ENCODE measurements at regions not wholly inside any gene's neighbourhood (a gene's known extent, or its start where the extent isn't known, plus 50 kb on each side); places are given as distances from the start of the nearest gene placed in this dataset.

GRCh38 chr4:74858921-74859562 is 64.7 kb upstream of the BTC start:
- intact Hi-C loops (cut with micrococcal nuclease) (no loop called here), in situ Hi-C loops (cut with MboI; ENCODE audit: low sequenced_read_pairs) (no loop called here), dilution Hi-C loops (cut with HindIII; ENCODE audit: low sequenced_read_pairs, unreplicated experiment) (no loop called here)
- no peak overlapping the region for H2BK5ac ChIP-seq (ENCODE audit: low read depth, low read length, poor library complexity, severe bottlenecking)
- no peak overlapping the region for H4K5ac ChIP-seq (ENCODE audit: low read depth, low read length)
- POLR2A ChIA-PET (ENCODE audit: unreplicated experiment) = no interaction called here
- no peak overlapping the region for H3K27ac ChIP-seq (ENCODE audit: insufficient read depth, low read length)
- no peak overlapping the region for H3K14ac ChIP-seq (replicated peaks; ENCODE audit: low read depth, low read length)
- H2BK120ac ChIP-seq (ENCODE audit: low read depth, low read length) = no peak overlapping the region
- H2AK9ac ChIP-seq (replicated peaks; ENCODE audit: low read depth, low read length, poor library complexity) = no peak overlapping the region
- no peak for DNase-seq
- H3K36me3 ChIP-seq (ENCODE audit: control insufficient read depth, insufficient read depth, low read length) = no peaks in the 10 kb centered on the region
- H3K56ac ChIP-seq (ENCODE audit: extremely low read depth, insufficient read depth, low read length) = no peak overlapping the region
- H3K9me3 ChIP-seq (ENCODE audit: control insufficient read depth, insufficient read depth, low read length) = no peaks in the 10 kb centered on the region
- CTCF ChIA-PET = no interaction called here
- no peak overlapping the region for H2BK20ac ChIP-seq (ENCODE audit: low read depth, low read length)
- BruUV-seq (replicated peaks) = no TSS peak
- no peak overlapping the region for H4K8ac ChIP-seq (ENCODE audit: low read depth in 2 of 2, low read length in 2 of 2)
- no peak overlapping the region for H3K18ac ChIP-seq (ENCODE audit: low read depth, low read length)
- no peak overlapping the region for H3K4me2 ChIP-seq (ENCODE audit: low read depth, low read length)
- TF ChIP-seq RFX5 (IDR thresholded peaks at IDR 0.05; ENCODE audit: low read depth, low read length) = no peak
- TF ChIP-seq MAZ (IDR thresholded peaks at IDR 0.05; ENCODE audit: borderline replicate concordance, low read depth, low read length) = no peak
- TF ChIP-seq, protein P1, sequence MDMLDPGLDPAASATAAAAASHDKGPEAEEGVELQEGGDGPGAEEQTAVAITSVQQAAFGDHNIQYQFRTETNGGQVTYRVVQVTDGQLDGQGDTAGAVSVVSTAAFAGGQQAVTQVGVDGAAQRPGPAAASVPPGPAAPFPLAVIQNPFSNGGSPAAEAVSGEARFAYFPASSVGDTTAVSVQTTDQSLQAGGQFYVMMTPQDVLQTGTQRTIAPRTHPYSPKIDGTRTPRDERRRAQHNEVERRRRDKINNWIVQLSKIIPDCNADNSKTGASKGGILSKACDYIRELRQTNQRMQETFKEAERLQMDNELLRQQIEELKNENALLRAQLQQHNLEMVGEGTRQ (IDR thresholded peaks at IDR 0.05; ENCODE audit: low read depth, low read length) = no peak
- no peak for TF ChIP-seq MXI1 (IDR thresholded peaks at IDR 0.05; ENCODE audit: borderline replicate concordance, low read depth, low read length)
- TF ChIP-seq SMC3 (IDR thresholded peaks at IDR 0.05; ENCODE audit: low read depth, low read length) = no peak
- TF ChIP-seq POLR2A (IDR thresholded peaks at IDR 0.05; ENCODE audit: low read depth, low read length) = no peak
- TF ChIP-seq CHD1 (IDR thresholded peaks at IDR 0.05; ENCODE audit: low read depth, low read length) = no peak
- TF ChIP-seq, protein P2, sequence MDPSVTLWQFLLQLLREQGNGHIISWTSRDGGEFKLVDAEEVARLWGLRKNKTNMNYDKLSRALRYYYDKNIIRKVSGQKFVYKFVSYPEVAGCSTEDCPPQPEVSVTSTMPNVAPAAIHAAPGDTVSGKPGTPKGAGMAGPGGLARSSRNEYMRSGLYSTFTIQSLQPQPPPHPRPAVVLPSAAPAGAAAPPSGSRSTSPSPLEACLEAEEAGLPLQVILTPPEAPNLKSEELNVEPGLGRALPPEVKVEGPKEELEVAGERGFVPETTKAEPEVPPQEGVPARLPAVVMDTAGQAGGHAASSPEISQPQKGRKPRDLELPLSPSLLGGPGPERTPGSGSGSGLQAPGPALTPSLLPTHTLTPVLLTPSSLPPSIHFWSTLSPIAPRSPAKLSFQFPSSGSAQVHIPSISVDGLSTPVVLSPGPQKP (IDR thresholded peaks at IDR 0.05; ENCODE audit: borderline replicate concordance, low read depth, low read length) = no peak
- TF ChIP-seq FOS (IDR thresholded peaks at IDR 0.05; ENCODE audit: low read depth, low read length) = no peak
- TF ChIP-seq RCOR1 (IDR thresholded peaks at IDR 0.05; ENCODE audit: insufficient replicate concordance, low read length) = no peak
- TF ChIP-seq MAFK (IDR thresholded peaks at IDR 0.05; ENCODE audit: low read depth, low read length) = no peak
- no peak for TF ChIP-seq BHLHE40 (IDR thresholded peaks at IDR 0.05; ENCODE audit: low read depth, low read length)
- TF ChIP-seq CEBPB (IDR thresholded peaks at IDR 0.05; ENCODE audit: low read depth, low read length) = no peak
- no peak for TF ChIP-seq CTCF (conservative IDR thresholded peaks at IDR 0.05; ENCODE audit: low read depth, low read length)
- TF ChIP-seq RAD21 (IDR thresholded peaks at IDR 0.05; ENCODE audit: low read length) = no peak
- no peak for TF ChIP-seq NFE2L2 (IDR thresholded peaks at IDR 0.05; ENCODE audit: low read depth, low read length)
- no peaks in the 10 kb centered on the region for H3K4me1 ChIP-seq (ENCODE audit: control insufficient read depth, insufficient read depth, low read length)
- no peak overlapping the region for H2BK15ac ChIP-seq (ENCODE audit: low read depth, low read length)
- no peaks in the 10 kb centered on the region; the same call in 1 of the 2 replicates for H3K27me3 ChIP-seq (ENCODE audit: control insufficient read depth, insufficient read depth, low read length)
- no peak overlapping the region for H3K4me3 ChIP-seq (ENCODE audit: insufficient read depth, low read depth, low read length)
- WGBS, 2 experiments (ENCODE audit: extremely low coverage in 2 of 2, insufficient read length in 1 of 2) = no CpG with 5 or more reads among the region's 6 CpGs
- H3K79me1 ChIP-seq (ENCODE audit: low read depth in 1 of 2, low read length in 2 of 2) = no peaks in the 10 kb centered on the region
- H2AFZ ChIP-seq (replicated peaks; ENCODE audit: low read length, poor library complexity) = no peak overlapping the region
- no peaks in the 10 kb centered on the region for H3K9me1 ChIP-seq (ENCODE audit: insufficient read depth, low read length)
- no peak overlapping the region for H4K91ac ChIP-seq (ENCODE audit: insufficient read depth, low read depth, low read length)
- no peak for ATAC-seq (ENCODE audit: low read depth)
- no peak overlapping the region for H3K4ac ChIP-seq (ENCODE audit: low read depth, low read length)
- H3K9ac ChIP-seq (ENCODE audit: low read depth, low read length) = no peak overlapping the region
- no peak overlapping the region for H2AK5ac ChIP-seq (ENCODE audit: low read depth, low read length)
- no peak overlapping the region for H3K23ac ChIP-seq (ENCODE audit: low read depth, low read length)
- no peaks in the 10 kb centered on the region for H4K20me1 ChIP-seq (ENCODE audit: insufficient read depth, low read length)
